ENCODE measurements at regions not wholly inside any gene's neighbourhood (a gene's known extent, or its start where the extent isn't known, plus 50 kb on each side); places are given as distances from the start of the nearest gene placed in this dataset.
"Not testable (repeated sequence)": the region's sequence is repeated elsewhere in the genome, so short reads cannot be mapped to it uniquely, and the experiment has no call there.

DNA sequence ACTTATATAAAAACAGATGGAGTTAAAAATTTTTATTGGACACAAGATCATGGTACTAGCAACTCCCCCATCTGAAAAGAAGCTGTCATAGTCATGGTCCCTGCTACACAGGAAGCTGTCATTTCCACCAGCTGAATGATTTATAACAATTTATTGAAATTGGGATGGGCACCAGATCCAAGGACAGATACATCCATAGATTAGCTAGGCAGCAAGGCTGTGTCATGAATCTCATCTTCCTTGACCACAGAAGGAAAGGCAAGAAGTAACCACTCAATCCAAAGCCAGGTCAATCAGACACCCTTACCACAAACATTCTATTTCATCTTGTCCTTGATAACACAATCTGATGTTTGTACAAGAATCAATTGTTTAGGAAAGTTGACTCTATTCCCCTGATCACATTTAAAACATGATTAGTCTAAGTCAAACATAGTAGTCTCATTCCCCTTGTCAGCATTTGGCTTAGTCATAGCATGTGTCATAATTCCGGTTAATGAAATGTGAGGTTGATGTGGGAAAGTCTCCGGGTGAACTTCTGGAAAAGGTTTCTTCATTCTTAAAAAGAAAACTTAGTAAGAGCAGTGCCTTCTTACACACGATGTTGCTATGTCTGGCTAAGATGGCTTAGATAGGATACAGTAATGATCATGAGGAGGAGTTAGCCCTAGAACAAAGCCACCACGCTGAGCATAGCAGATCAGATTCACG, 462.6 kb upstream of the PAPPA start:
- Histone ChIP-seq H3K9ac (ENCODE audit: low read depth in 1 of 2, low read length in 2 of 2) (no peak overlapping the region), H3K27me3 (ENCODE audit: control insufficient read depth in 4 of 4, insufficient read depth in 4 of 4, low read length in 3 of 4) (peaks cover 0 to 11% (median 0%) of the 10 kb centered on the region in 4 donors), H3K36me3 (ENCODE audit: control insufficient read depth in 4 of 4, insufficient read depth in 3 of 4, low read depth in 1 of 4, low read length in 3 of 4) (no peaks in the 10 kb centered on the region), H3K27ac (ENCODE audit: low read depth in 1 of 2, low read length in 2 of 2) (no peak overlapping the region), H3K9me3 (ENCODE audit: control insufficient read depth in 4 of 4, low read length in 3 of 4) (no peaks in the 10 kb centered on the region), H3K4me3 (ENCODE audit: low read depth in 1 of 3, low read length in 3 of 3) (no peak overlapping the region), H3K4me1 (ENCODE audit: control insufficient read depth in 4 of 4, insufficient read depth in 4 of 4, low read length in 3 of 4) (no peaks in the 10 kb centered on the region)
- no peak for DNase-seq (ENCODE audit: low spot score)
- 67% methylated on average over 5 of the region's 5 CpGs for WGBS
- TF ChIP-seq FOXA2 (IDR thresholded peaks at IDR 0.05) (no peak), YY1 (IDR thresholded peaks at IDR 0.05) (no peak), EGR1 (IDR thresholded peaks at IDR 0.05; ENCODE audit: low read depth in 2 of 2) (no peak), FOXA1 (IDR thresholded peaks at IDR 0.05) (no peak), TAF1 (conservative IDR thresholded peaks at IDR 0.05) (no peak), GABPA (IDR thresholded peaks at IDR 0.05 in 1 of 2, conservative IDR thresholded peaks at IDR 0.05 in 1 of 2) (no peak), RXRA (IDR thresholded peaks at IDR 0.05) (no peak), RAD21 (IDR thresholded peaks at IDR 0.05) (no peak)
- TF ChIP-seq, protein P1, sequence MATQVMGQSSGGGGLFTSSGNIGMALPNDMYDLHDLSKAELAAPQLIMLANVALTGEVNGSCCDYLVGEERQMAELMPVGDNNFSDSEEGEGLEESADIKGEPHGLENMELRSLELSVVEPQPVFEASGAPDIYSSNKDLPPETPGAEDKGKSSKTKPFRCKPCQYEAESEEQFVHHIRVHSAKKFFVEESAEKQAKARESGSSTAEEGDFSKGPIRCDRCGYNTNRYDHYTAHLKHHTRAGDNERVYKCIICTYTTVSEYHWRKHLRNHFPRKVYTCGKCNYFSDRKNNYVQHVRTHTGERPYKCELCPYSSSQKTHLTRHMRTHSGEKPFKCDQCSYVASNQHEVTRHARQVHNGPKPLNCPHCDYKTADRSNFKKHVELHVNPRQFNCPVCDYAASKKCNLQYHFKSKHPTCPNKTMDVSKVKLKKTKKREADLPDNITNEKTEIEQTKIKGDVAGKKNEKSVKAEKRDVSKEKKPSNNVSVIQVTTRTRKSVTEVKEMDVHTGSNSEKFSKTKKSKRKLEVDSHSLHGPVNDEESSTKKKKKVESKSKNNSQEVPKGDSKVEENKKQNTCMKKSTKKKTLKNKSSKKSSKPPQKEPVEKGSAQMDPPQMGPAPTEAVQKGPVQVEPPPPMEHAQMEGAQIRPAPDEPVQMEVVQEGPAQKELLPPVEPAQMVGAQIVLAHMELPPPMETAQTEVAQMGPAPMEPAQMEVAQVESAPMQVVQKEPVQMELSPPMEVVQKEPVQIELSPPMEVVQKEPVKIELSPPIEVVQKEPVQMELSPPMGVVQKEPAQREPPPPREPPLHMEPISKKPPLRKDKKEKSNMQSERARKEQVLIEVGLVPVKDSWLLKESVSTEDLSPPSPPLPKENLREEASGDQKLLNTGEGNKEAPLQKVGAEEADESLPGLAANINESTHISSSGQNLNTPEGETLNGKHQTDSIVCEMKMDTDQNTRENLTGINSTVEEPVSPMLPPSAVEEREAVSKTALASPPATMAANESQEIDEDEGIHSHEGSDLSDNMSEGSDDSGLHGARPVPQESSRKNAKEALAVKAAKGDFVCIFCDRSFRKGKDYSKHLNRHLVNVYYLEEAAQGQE (IDR thresholded peaks at IDR 0.05) = no peak
- TF ChIP-seq, protein P2, sequence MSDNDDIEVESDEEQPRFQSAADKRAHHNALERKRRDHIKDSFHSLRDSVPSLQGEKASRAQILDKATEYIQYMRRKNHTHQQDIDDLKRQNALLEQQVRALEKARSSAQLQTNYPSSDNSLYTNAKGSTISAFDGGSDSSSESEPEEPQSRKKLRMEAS (IDR thresholded peaks at IDR 0.05) = no peak

DNA sequence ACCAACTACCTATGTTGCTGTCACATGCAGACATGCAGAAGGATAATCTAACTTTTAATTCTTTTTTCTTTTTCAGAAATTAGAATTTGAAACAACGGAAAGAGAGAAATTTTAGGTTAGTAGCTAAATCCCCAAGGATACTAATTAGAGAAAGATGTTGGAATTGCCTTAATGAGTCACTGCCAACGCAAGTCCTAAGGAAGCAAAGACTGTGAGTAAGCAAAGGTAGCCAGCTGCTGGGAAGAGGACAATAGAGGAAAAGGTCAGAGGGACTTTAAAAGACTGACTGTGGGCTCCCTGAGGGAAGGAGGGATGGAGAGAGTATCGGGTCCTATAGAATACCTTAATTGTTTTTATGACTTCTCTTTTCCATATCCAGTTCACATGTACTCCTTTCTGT, 461.9 kb upstream of the PAPPA start:
- Histone ChIP-seq H3K27me3 (ENCODE audit: control insufficient read depth in 4 of 4, insufficient read depth in 4 of 4, low read length in 3 of 4) (peaks cover 0 to 8% (median 0%) of the 10 kb centered on the region in 4 donors), H3K36me3 (ENCODE audit: control insufficient read depth in 4 of 4, insufficient read depth in 3 of 4, low read depth in 1 of 4, low read length in 3 of 4) (no peaks in the 10 kb centered on the region), H3K4me3 (ENCODE audit: low read depth in 1 of 3, low read length in 3 of 3) (no peak overlapping the region), H3K27ac (ENCODE audit: low read depth in 1 of 2, low read length in 2 of 2) (no peak overlapping the region), H3K4me1 (ENCODE audit: control insufficient read depth in 4 of 4, insufficient read depth in 4 of 4, low read length in 3 of 4) (no peaks in the 10 kb centered on the region), H3K9me3 (ENCODE audit: control insufficient read depth in 4 of 4, low read length in 3 of 4) (no peaks in the 10 kb centered on the region), H3K9ac (ENCODE audit: low read depth in 1 of 2, low read length in 2 of 2) (no peak overlapping the region)
- no peak for DNase-seq (ENCODE audit: low spot score)
- 75% methylated on average over 3 of the region's 3 CpGs for WGBS
- TF ChIP-seq NR2F2 (IDR thresholded peaks at IDR 0.05) (no peak), RAD21 (IDR thresholded peaks at IDR 0.05) (no peak), FOXA2 (IDR thresholded peaks at IDR 0.05) (no peak), HNF4A (conservative IDR thresholded peaks at IDR 0.05) (no peak), RXRA (IDR thresholded peaks at IDR 0.05) (no peak), EGR1 (IDR thresholded peaks at IDR 0.05; ENCODE audit: low read depth in 2 of 2) (no peak), FOXA1 (IDR thresholded peaks at IDR 0.05) (no peak), SP1 (IDR thresholded peaks at IDR 0.05) (no peak), YY1 (IDR thresholded peaks at IDR 0.05) (no peak), TAF1 (conservative IDR thresholded peaks at IDR 0.05) (no peak), JUND (IDR thresholded peaks at IDR 0.05) (no peak), HNF4G (IDR thresholded peaks at IDR 0.05) (no peak)
- TF ChIP-seq, protein P2 (IDR thresholded peaks at IDR 0.05) = no peak
- TF ChIP-seq, protein P3, sequence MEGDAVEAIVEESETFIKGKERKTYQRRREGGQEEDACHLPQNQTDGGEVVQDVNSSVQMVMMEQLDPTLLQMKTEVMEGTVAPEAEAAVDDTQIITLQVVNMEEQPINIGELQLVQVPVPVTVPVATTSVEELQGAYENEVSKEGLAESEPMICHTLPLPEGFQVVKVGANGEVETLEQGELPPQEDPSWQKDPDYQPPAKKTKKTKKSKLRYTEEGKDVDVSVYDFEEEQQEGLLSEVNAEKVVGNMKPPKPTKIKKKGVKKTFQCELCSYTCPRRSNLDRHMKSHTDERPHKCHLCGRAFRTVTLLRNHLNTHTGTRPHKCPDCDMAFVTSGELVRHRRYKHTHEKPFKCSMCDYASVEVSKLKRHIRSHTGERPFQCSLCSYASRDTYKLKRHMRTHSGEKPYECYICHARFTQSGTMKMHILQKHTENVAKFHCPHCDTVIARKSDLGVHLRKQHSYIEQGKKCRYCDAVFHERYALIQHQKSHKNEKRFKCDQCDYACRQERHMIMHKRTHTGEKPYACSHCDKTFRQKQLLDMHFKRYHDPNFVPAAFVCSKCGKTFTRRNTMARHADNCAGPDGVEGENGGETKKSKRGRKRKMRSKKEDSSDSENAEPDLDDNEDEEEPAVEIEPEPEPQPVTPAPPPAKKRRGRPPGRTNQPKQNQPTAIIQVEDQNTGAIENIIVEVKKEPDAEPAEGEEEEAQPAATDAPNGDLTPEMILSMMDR (IDR thresholded peaks at IDR 0.05; ENCODE audit: low read depth, low read length, missing input control) = no peak
- TF ChIP-seq, protein P1 (IDR thresholded peaks at IDR 0.05) = no peak
- TF ChIP-seq, protein P4, sequence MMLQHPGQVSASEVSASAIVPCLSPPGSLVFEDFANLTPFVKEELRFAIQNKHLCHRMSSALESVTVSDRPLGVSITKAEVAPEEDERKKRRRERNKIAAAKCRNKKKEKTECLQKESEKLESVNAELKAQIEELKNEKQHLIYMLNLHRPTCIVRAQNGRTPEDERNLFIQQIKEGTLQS (IDR thresholded peaks at IDR 0.05) = no peak

DNA sequence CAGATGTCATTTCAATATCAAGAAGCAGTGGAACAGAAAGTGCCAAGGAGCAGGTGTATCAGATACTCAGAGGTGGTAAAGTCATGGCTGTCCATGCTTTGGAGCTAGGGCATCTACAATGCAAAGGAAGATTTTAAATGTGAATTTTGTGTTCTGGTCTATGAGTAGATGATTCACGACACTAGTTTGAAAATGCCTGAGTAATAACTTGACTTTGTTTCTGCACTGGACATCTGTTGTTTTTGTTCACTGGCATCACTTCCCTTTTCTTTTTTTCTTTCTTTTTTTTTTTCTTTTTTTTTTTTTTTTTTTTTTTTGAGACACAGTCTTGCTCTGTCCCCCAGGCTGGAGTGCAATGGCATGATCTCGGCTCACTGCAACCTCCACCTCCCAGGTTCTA, 460.7 kb upstream of the PAPPA start:
- not testable (repeated sequence) for H3K4me3 ChIP-seq (ENCODE audit: low read depth in 1 of 3, low read length in 3 of 3); H3K36me3 ChIP-seq (ENCODE audit: control insufficient read depth in 4 of 4, insufficient read depth in 3 of 4, low read depth in 1 of 4, low read length in 3 of 4); H3K27ac ChIP-seq (ENCODE audit: low read depth in 1 of 2, low read length in 2 of 2); H3K27me3 ChIP-seq (ENCODE audit: control insufficient read depth in 4 of 4, insufficient read depth in 4 of 4, low read length in 3 of 4); H3K4me1 ChIP-seq (ENCODE audit: control insufficient read depth in 4 of 4, insufficient read depth in 4 of 4, low read length in 3 of 4); H3K9me3 ChIP-seq (ENCODE audit: control insufficient read depth in 4 of 4, low read length in 3 of 4); H3K9ac ChIP-seq (ENCODE audit: low read depth in 1 of 2, low read length in 2 of 2); DNase-seq (ENCODE audit: low spot score)
- WGBS = 73% methylated on average over 2 of the region's 2 CpGs

Data from liver (tissue), 8 donors.